GM12878 (cell line): ENCODE measurements at regions not wholly inside any gene's neighbourhood (a gene's known extent, or its start where the extent isn't known, plus 50 kb on each side); places are given as distances from the start of the nearest gene placed in this dataset.

Source experiments
- CBFB ChIP-seq: IDR thresholded peaks from 2 replicates; pipeline ENCODE4 v1.6.1; 2016; ENCODE audit warnings: antibody characterized with exemption, low read depth
- CHD1 ChIP-seq: IDR thresholded peaks from 2 replicates; pipeline ENCODE4 v1.6.1; 2012; ENCODE audit warnings: low read depth, low read length, improper control_type of control experiment
- CREM ChIP-seq: IDR thresholded peaks from 2 replicates; pipeline ENCODE4 v1.6.1; 2014; ENCODE audit warnings: antibody characterized with exemption, low read depth
- ETV6 ChIP-seq, 2 experiments: fragments of 450-650 bp in 1 of 2; IDR thresholded peaks in 1 of 2; conservative IDR thresholded peaks in 1 of 2; 2 replicates each; pipeline ENCODE4 v1.6.1; 2014; ENCODE audit warnings: antibody characterized with exemption in 1 of 2, borderline replicate concordance in 1 of 2, low read depth in 1 of 2, mild to moderate bottlenecking in 1 of 2, moderate library complexity in 1 of 2
- GABPA ChIP-seq: IDR thresholded peaks from 2 replicates; pipeline ENCODE4 v1.6.1; 2014; ENCODE audit warnings: antibody characterized with exemption, low read depth, mild to moderate bottlenecking, inconsistent platforms
- IKZF1 ChIP-seq: fragments of 450-650 bp; conservative IDR thresholded peaks from 2 replicates; pipeline ENCODE4 v1.6.1; 2017; ENCODE audit warnings: antibody characterized with exemption, mild to moderate bottlenecking
- JUNB ChIP-seq: IDR thresholded peaks from 2 replicates; pipeline ENCODE4 v1.6.1; 2016; ENCODE audit warnings: antibody characterized with exemption, mild to moderate bottlenecking
- KDM1A ChIP-seq: fragments of 200-600 bp; sonication (generic); IDR thresholded peaks from 2 replicates; pipeline ENCODE4 v1.6.1; 2016; ENCODE audit warnings: borderline replicate concordance
- MYB ChIP-seq: fragments of 150-350 bp; IDR thresholded peaks from 2 replicates; pipeline ENCODE4 v1.6.1; 2014; ENCODE audit warnings: mild to moderate bottlenecking, low read depth, low read length, borderline replicate concordance
- NFIC ChIP-seq: IDR thresholded peaks from 2 replicates; pipeline ENCODE4 v1.6.1; 2012; ENCODE audit warnings: low read depth, mild to moderate bottlenecking, inconsistent platforms, low read length, moderate library complexity
- NFXL1 ChIP-seq: fragments of 450-650 bp; IDR thresholded peaks from 2 replicates; pipeline ENCODE4 v1.6.1; 2017; ENCODE audit warnings: antibody characterized with exemption, mild to moderate bottlenecking, borderline replicate concordance
- RAD21 ChIP-seq: IDR thresholded peaks from 2 replicates; pipeline ENCODE4 v1.6.1; 2011; ENCODE audit warnings: mild to moderate bottlenecking, low read depth, low read length, moderate library complexity; ENCODE audit not compliant: insufficient read depth
- RB1 ChIP-seq: fragments of 450-650 bp; formaldehyde crosslinking; IDR thresholded peaks from 2 replicates; pipeline ENCODE4 v1.6.1; 2017; ENCODE audit warnings: mild to moderate bottlenecking, borderline replicate concordance
- RBBP5 ChIP-seq: fragments of 200-600 bp; sonication (generic); conservative IDR thresholded peaks from 2 replicates; pipeline ENCODE4 v1.6.1; 2016
- SUZ12 ChIP-seq: fragments of 200-600 bp; sonication (generic); IDR thresholded peaks from one replicate; pipeline ENCODE4 v1.6.1; 2018; ENCODE audit warnings: antibody characterized with exemption, mild to moderate bottlenecking; ENCODE audit not compliant: unreplicated experiment
- TAF1 ChIP-seq: IDR thresholded peaks from 2 replicates; pipeline ENCODE4 v1.6.1; 2011; ENCODE audit warnings: mild to moderate bottlenecking, low read depth, low read length, borderline replicate concordance
- TARDBP ChIP-seq: IDR thresholded peaks from 2 replicates; pipeline ENCODE4 v1.6.1; 2016; ENCODE audit warnings: borderline replicate concordance
- ZBED1 ChIP-seq: IDR thresholded peaks from 2 replicates; pipeline ENCODE4 v1.6.1; 2016; ENCODE audit warnings: borderline replicate concordance
- TF ChIP-seq, protein P1 (sequence below): IDR thresholded peaks from 2 replicates; pipeline ENCODE4 v1.6.1; 2012; ENCODE audit warnings: low read depth, low read length, improper control_type of control experiment
- TF ChIP-seq, protein P2 (sequence below): IDR thresholded peaks from 2 replicates; pipeline ENCODE4 v1.6.1; 2011; ENCODE audit warnings: low read depth, mild to moderate bottlenecking, low read length, moderate library complexity, borderline replicate concordance; ENCODE audit errors: extremely low read depth
- TF ChIP-seq, protein P3 (sequence below): fragments of 450-650 bp; IDR thresholded peaks from 2 replicates; pipeline ENCODE4 v1.6.1; 2014; ENCODE audit warnings: mild to moderate bottlenecking
- TF ChIP-seq, protein P4 (sequence below): IDR thresholded peaks from 2 replicates; pipeline ENCODE4 v1.6.1; 2012; ENCODE audit warnings: low read length, inconsistent platforms
- TF ChIP-seq, protein P5 (sequence below): fragments of 150-350 bp; IDR thresholded peaks from 2 replicates; pipeline ENCODE4 v1.6.1; 2014; ENCODE audit warnings: mild to moderate bottlenecking, low read depth, low read length
- TF ChIP-seq, protein P6 (sequence below): fragments of 450-650 bp; formaldehyde crosslinking; IDR thresholded peaks from 2 replicates; pipeline ENCODE4 v1.4.0; 2020; ENCODE audit warnings: mild to moderate bottlenecking, moderate library complexity

DNA sequence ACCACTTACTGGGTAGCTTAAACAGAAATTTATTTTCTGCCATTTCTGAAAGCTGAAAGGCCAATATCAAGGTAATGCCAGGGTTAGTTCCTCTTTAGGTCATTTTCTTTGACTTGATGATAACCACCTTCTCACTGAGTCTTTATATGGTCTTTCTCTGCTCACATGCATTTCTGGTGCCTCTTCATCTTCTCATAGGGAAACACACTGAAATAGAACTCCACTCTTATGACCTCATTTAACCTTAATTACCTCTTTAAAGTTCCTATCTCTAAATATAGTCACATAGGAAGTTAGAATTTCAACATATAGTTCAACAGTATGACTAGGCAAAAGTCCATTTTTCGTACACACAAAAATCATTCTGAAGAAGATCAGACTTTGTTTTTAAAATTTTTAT, 616.8 kb upstream of the VRK2 start (continued):
- TF ChIP-seq CHD1 (no peak), CBFB (no peak), NFXL1 (no peak), NFIC (peak; percentile 50; the same call in 1 of the 2 replicates), IKZF1 (no peak), KDM1A (no peak), ZBED1 (0 out of 2 replicates have a peak, but pooled peaks have one; percentile 43), CREM (0 out of 2 replicates have a peak, but pooled peaks have one; percentile 25), JUNB (peak; percentile 43), SUZ12 (no peak), RBBP5 (no peak), RB1 (no peak), TAF1 (no peak), MYB (no peak), TARDBP (no peak), GABPA (no peak), ETV6 (conservative IDR thresholded peaks at IDR 0.05 in 1 of 2, IDR thresholded peaks at IDR 0.05 in 1 of 2; ENCODE audit: borderline replicate concordance in 1 of 2, low read depth in 1 of 2) (0 out of 4 replicates have a peak, but pooled peaks of 1 of the 2 experiments have one; percentile 15), RAD21 (no peak)
- TF ChIP-seq, protein P1, sequence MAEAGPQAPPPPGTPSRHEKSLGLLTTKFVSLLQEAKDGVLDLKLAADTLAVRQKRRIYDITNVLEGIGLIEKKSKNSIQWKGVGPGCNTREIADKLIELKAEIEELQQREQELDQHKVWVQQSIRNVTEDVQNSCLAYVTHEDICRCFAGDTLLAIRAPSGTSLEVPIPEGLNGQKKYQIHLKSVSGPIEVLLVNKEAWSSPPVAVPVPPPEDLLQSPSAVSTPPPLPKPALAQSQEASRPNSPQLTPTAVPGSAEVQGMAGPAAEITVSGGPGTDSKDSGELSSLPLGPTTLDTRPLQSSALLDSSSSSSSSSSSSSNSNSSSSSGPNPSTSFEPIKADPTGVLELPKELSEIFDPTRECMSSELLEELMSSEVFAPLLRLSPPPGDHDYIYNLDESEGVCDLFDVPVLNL = no peak
- TF ChIP-seq, protein P2, sequence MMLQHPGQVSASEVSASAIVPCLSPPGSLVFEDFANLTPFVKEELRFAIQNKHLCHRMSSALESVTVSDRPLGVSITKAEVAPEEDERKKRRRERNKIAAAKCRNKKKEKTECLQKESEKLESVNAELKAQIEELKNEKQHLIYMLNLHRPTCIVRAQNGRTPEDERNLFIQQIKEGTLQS = no peak
- TF ChIP-seq, protein P3, sequence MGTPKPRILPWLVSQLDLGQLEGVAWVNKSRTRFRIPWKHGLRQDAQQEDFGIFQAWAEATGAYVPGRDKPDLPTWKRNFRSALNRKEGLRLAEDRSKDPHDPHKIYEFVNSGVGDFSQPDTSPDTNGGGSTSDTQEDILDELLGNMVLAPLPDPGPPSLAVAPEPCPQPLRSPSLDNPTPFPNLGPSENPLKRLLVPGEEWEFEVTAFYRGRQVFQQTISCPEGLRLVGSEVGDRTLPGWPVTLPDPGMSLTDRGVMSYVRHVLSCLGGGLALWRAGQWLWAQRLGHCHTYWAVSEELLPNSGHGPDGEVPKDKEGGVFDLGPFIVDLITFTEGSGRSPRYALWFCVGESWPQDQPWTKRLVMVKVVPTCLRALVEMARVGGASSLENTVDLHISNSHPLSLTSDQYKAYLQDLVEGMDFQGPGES = no peak
- TF ChIP-seq, protein P4, sequence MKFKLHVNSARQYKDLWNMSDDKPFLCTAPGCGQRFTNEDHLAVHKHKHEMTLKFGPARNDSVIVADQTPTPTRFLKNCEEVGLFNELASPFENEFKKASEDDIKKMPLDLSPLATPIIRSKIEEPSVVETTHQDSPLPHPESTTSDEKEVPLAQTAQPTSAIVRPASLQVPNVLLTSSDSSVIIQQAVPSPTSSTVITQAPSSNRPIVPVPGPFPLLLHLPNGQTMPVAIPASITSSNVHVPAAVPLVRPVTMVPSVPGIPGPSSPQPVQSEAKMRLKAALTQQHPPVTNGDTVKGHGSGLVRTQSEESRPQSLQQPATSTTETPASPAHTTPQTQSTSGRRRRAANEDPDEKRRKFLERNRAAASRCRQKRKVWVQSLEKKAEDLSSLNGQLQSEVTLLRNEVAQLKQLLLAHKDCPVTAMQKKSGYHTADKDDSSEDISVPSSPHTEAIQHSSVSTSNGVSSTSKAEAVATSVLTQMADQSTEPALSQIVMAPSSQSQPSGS = no peak
- TF ChIP-seq, protein P5, sequence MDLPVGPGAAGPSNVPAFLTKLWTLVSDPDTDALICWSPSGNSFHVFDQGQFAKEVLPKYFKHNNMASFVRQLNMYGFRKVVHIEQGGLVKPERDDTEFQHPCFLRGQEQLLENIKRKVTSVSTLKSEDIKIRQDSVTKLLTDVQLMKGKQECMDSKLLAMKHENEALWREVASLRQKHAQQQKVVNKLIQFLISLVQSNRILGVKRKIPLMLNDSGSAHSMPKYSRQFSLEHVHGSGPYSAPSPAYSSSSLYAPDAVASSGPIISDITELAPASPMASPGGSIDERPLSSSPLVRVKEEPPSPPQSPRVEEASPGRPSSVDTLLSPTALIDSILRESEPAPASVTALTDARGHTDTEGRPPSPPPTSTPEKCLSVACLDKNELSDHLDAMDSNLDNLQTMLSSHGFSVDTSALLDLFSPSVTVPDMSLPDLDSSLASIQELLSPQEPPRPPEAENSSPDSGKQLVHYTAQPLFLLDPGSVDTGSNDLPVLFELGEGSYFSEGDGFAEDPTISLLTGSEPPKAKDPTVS = no peak
- TF ChIP-seq, protein P6, sequence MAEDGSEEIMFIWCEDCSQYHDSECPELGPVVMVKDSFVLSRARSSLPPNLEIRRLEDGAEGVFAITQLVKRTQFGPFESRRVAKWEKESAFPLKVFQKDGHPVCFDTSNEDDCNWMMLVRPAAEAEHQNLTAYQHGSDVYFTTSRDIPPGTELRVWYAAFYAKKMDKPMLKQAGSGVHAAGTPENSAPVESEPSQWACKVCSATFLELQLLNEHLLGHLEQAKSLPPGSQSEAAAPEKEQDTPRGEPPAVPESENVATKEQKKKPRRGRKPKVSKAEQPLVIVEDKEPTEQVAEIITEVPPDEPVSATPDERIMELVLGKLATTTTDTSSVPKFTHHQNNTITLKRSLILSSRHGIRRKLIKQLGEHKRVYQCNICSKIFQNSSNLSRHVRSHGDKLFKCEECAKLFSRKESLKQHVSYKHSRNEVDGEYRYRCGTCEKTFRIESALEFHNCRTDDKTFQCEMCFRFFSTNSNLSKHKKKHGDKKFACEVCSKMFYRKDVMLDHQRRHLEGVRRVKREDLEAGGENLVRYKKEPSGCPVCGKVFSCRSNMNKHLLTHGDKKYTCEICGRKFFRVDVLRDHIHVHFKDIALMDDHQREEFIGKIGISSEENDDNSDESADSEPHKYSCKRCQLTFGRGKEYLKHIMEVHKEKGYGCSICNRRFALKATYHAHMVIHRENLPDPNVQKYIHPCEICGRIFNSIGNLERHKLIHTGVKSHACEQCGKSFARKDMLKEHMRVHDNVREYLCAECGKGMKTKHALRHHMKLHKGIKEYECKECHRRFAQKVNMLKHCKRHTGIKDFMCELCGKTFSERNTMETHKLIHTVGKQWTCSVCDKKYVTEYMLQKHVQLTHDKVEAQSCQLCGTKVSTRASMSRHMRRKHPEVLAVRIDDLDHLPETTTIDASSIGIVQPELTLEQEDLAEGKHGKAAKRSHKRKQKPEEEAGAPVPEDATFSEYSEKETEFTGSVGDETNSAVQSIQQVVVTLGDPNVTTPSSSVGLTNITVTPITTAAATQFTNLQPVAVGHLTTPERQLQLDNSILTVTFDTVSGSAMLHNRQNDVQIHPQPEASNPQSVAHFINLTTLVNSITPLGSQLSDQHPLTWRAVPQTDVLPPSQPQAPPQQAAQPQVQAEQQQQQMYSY (CRISPR knock-in tag) = no peak
